GM04503 (cell line): ENCODE measurements at regions not wholly inside any gene's neighbourhood (a gene's known extent, or its start where the extent isn't known, plus 50 kb on each side); places are given as distances from the start of the nearest gene placed in this dataset.

Experiments
- DNase-seq: peaks from one replicate; pipeline ENCODE4 v3.0.0-alpha.2; 2012; ENCODE audit warnings: low read depth

DNA sequence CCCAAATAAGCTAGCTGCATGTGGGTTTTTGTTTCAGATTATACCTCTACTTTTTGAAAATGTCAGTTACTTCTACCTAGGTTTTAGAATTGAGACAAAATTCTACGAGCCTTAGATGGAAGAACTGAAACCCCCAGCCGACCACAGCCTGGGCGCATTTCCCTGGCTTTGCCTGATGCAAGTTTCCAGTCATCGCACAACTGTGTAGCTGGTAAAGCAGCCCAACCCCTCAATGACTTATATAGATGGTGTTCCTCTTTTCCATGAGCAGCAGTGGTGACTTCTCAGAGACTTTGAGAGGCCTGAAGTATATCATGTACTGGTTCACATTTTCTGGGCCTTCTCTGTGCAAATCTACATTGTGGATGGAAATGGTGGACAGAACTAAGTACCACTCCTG lies 515.4 kb upstream of the RAB6C start:
- no peak for DNase-seq

GRCh38 chr2:129464631-129465030 lies 514.8 kb upstream of the RAB6C start:
- no peak for DNase-seq

GRCh38 chr2:129465045-129465444 lies 514.4 kb upstream of the RAB6C start:
- DNase-seq = no peak

DNA sequence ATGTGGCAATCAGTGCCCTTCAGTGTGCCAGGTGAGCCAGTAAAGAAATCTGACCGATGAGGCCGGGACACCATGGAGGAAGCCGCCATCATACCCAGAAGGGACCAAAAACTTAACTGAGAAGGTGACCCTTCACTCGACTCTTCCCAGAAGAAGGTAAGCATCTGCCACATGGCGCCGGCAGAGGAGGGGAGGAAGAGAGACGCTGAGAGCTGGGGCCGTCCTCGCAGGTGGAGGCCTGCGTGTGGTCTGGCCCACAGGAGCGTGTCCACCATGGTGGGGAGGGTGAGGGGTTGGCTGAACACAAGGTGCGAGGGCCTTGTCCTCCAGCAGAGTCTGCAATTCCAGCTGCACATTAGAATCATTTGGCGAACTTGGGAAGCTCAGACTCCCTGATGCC lies 513.1 kb upstream of the RAB6C start:
- no peak for DNase-seq

DNA sequence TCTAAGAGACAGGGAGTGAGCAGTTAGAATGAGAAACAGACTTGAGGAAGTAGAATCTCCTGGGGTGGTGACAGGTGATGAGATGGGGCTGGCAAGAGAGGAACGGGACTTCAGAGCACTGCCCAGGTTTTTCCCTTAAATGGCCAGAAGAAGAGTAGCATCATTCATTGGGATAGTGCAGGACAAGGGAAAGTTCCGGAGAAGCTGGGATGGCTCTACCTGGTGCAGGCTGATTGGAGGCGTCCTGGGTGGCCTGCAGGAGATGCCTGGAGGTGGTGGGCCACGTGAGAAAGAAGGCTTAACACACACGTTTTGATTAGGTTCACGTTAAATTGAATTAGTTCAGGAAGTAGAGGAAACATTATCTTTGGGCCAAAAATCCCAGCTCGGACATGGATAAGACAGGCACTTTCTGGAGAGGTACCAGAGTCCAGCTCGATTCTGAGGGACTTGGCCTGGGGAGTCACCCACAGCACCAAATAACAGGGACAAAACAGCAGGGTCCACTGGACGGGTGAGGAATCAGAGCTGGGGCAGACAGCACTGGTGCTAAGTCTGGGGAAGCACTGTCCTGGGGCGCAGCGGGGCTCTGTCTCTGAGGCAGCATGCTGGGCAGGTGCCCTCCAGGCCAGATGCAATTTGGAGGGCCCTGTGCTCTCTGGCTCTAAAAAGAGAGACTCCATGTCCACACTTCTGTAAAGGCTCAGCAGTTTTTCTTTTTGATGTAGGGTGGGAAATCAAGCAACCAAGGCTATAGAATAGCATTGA lies 512.3 kb upstream of the RAB6C start:
- no peak for DNase-seq

- no peak for DNase-seq
These were observed 511.5 kb upstream of the RAB6C start for GRCh38 chr2:129467941-129468340.

DNA sequence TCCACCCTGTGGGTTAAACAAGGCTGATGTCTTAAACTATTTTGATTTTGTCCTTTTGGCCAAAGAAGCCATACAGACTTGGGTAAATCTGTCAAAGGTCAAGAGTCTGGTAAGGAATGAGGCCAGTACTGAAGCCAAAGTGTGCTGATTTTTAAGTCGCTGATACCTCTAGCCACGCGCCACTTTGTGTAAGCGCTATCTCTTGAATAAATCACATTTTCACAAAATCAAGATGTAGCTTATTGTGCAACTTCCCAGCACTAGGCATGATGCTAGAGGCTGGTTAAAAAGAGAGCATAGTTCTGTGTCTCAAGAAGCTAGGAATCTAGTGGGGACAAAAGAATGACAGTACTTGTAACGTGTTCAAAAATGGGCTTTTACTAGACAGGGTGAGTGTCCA lies 510.6 kb upstream of the RAB6C start:
- DNase-seq = no peak

DNA sequence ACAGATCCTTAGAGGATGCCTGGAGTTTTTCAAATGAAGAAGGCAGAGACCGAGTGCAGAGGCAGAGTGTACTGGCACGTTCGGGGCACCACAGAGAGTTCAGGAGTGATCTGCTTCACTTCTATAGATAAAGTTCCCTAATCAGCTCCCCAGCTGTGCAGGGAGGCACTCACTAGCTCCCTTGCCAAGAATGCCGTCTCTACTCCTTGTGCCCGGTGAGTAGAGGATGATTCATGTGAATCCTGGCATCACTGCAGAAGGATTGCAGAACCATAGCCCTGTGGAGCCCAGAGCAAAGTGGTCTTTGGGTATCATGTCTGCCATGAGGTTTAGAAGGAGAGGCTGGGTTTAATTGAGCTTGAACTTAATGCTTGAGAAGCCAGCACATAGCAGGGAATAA lies 510.1 kb upstream of the RAB6C start:
- no peak for DNase-seq

GRCh38 chr2:129469871-129470270 lies 509.6 kb upstream of the RAB6C start:
- no peak for DNase-seq

DNA sequence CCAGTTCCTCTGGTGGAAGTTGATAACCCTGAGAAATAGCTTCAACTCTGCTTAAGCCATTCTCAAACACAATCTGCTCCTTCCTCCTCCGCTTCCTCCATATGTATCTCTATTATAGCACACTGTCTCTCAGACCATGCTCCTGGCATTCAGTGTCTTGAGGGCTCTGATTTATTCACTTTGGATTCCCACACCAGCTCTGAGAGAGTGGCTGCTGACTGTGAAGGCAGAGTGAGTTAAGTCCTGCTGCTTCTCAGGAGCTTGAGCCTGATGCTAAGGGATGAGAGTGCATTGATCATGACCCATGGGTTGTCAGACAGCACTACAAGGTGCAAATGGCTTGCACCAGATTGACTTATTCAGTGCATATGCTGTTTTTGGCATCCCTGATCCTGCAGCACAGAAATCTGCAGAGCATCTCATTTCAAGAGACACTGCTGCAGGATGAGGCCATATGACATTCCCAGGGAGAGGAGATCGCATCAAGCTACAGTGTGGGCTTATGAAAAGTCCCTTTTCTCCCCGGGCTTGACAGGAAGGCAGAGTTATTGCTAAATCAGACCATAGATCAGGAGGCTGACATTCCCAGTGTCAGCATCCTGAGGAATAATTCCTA lies 500.5 kb upstream of the RAB6C start:
- DNase-seq = no peak

DNA sequence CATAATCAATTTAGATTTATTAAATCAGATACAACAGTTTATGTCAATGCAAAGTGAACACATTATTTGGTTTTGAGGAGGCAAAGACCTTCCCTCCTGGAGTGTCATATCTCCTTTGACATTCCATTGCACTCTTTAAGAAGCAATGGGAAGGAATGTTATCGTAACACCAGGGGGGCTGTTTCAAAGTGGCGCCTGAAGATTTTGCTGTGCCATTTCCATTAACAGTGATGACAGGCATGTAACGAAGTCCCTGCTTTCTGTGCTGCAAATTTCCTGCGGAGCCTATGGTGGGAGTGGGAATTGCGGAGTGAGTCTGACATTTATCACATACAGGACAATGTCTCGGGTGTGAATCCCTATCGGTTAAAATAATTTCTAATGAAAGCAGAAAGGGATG lies 499.6 kb upstream of the RAB6C start:
- DNase-seq = no peak

DNA sequence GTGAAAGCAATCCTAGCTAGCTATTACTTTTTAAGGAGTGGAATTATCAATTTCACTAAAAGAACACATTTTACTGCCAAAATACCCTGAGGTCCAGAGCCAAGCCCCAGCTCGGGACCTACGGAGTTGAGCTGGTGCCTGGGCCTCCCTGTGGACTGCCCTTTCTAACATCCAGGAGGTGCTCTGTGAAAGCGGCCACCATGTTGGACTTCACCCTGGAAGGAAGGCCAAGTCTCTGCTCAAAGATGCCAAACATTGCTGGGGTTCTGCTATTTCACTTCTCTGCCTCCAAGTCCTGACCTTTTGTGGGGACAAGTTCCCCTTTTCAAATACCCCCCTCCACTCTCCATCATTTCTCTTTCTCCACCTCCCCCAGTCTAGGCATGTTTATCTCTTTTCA lies 498.7 kb upstream of the RAB6C start:
- no peak for DNase-seq

DNA sequence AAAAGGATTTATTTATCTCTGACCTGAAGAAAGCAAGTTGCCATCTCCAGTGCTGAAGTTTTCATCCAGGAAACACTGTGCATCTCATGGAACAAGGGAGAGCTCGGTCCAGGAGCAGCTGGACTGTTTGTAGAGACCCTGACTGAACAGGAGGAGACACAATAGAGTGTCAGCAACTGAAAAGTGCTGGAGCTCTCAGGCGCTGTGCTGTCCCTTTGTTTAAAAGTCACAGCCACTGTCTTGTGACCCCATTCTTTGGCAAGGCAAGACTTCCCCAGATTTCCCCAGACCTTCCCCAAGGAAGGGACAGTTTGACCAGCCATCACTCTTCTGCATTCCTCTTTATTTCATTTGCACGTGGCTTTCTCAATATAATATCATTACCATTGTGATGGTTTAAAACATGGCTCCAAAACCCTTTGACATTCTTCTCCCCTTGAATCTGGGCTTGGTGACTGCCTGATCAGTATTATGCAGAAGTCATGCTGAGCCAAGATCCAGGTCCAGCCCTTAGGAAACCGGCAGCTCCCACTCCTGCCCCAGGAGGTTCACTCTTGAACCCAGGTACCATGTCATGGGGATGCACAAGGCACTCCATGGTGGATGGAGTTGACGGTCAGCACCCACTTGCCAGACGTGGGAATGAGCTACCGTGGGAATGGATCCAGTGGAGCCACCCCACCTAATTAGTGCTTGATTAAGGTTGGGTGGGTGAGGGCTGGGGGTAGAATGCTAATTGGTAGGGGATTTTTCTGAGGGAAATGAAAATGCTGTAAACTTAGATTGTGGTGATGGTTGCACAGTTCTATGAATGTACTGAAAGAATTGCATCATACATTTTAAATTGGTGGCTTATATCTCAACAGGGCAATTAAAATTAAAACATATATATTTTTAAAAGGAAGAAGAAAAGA lies 497.9 kb upstream of the RAB6C start:
- DNase-seq = no peak

DNA sequence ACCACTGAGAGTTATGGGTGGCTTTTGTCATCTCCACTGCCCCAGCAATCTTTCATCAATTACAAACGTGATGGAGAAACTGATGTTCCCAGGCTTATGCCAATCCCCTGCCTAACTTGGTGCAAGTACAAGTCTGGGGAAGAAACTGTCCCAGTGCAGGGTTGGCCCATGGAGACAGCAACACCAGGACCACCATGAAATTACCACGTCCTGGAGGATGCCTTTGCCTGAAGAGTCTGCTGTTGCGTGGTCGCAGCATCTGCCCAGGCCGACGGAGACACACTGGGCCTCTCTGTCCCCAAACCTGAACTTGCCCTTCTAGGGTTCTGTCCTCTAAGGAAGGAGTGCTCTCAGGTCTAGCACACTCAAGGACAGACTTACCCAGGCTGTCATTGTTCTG lies 496.8 kb upstream of the RAB6C start:
- no peak for DNase-seq

DNA sequence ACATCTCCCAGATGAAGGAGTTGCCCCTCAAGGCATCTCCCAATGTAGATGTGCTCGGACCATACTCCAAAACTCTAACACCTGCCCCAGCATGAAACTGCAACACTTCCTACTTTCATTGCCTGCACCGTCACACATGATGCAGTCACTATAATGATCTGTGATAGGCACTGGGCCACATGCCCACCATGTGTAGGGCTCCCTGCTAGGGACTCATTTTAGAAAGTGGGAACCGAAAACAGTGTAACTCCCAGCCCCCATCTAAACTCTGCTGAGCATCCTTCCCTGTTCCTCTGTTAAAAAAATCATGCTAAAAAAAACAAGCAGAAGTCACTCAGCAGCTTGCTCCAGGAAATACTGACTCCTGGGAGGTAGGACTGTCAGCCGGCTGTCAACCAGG lies 496.1 kb upstream of the RAB6C start:
- no peak for DNase-seq

GRCh38 chr2:129484999-129485897 lies 494.2 kb upstream of the RAB6C start:
- no peak for DNase-seq

- DNase-seq = no peak
These were observed 491.1 kb upstream of the RAB6C start for GRCh38 chr2:129488376-129488775.

- no peak for DNase-seq
These were observed 488.8 kb upstream of the RAB6C start for GRCh38 chr2:129490641-129491040.

- DNase-seq = no peak
These were observed 488.2 kb upstream of the RAB6C start for GRCh38 chr2:129491308-129491707.

DNA sequence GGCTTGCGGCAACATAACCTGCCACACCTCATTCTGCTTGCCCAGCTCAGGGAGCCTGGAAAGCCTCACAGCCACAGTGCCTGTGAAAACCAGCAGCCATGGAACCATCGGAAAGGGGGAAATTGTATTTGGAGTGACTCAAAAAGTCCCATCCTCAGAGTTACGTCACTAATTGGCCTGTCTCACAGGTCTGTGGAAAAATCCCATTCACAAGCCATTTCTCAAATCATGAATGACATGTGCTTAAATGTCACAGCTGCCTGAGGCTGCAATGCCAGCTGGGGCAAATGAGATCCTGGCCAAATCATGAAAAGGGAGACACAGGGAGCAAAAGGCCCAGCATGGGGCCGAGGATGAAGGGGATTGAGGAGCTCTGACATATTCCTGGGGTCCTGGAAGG lies 486.9 kb upstream of the RAB6C start:
- no peak for DNase-seq

- DNase-seq = no peak
These were observed 479.7 kb upstream of the RAB6C start for GRCh38 chr2:129499747-129500146.

- DNase-seq = no peak
These were observed 476.7 kb upstream of the RAB6C start for GRCh38 chr2:129502781-129503180.
